OCI-LY3 (cell line): ENCODE measurements at regions not wholly inside any gene's neighbourhood (a gene's known extent, or its start where the extent isn't known, plus 50 kb on each side); places are given as distances from the start of the nearest gene placed in this dataset.

Source experiments
- H2AFZ ChIP-seq: fragments of 200-600, 300-600 bp; shearing (Covaris generic); 2 replicates; pipeline ENCODE4 v1.6.0; 2014; ENCODE audit warnings: antibody characterized with exemption, low read depth, low read length
- H3K27ac ChIP-seq: fragments of 200-600, 300-600 bp; sonication (generic); 2 replicates; pipeline ENCODE4 v1.5.1; 2014; ENCODE audit warnings: mild to moderate bottlenecking, low read length, moderate library complexity, mixed read lengths
- H3K27me3 ChIP-seq: fragments of 200-600, 300-600 bp; sonication (generic); 2 replicates; pipeline ENCODE4 v1.6.1; 2014; ENCODE audit warnings: low read depth, low read length, mixed read lengths
- H3K36me3 ChIP-seq: fragments of 200-600, 300-600 bp; sonication (generic); replicated peaks from 2 replicates; pipeline ENCODE3; 2014; ENCODE audit warnings: low read depth, low read length, mixed read lengths
- H3K4me1 ChIP-seq: fragments of 300-600, 200-600 bp; sonication (generic); 2 replicates; pipeline ENCODE4 v1.6.1; 2014; ENCODE audit warnings: low read length, mixed read lengths
- H3K4me2 ChIP-seq: fragments of 200-600, 300-600 bp; sonication (generic); 2 replicates; pipeline ENCODE4 v1.6.1; 2014; ENCODE audit warnings: low read length, mixed read lengths
- H3K4me3 ChIP-seq: fragments of 300-600, 200-600 bp; sonication (generic); 2 replicates; pipeline ENCODE4 v1.5.1; 2014; ENCODE audit warnings: antibody characterized with exemption, mild to moderate bottlenecking, low read length, moderate library complexity
- H3K79me2 ChIP-seq: fragments of 300-600, 200-600 bp; shearing (Covaris generic); 2 replicates; pipeline ENCODE4 v1.6.1; 2014; ENCODE audit warnings: mild to moderate bottlenecking, low read length, mixed read lengths
- H3K9ac ChIP-seq: fragments of 300-600, 200-600 bp; shearing (Covaris generic); 2 replicates; pipeline ENCODE4 v1.6.0; 2014; ENCODE audit warnings: mild to moderate bottlenecking, low read length, moderate library complexity
- H3K9me3 ChIP-seq: fragments of 200-600, 300-600 bp; shearing (Covaris generic); 2 replicates; pipeline ENCODE4 v1.6.1; 2014; ENCODE audit warnings: low read length, mixed read lengths; ENCODE audit not compliant: insufficient read depth
- H4K20me1 ChIP-seq: fragments of 200-600, 300-600 bp; sonication (generic); 2 replicates; pipeline ENCODE4 v1.6.1; 2016; ENCODE audit warnings: low read length, mixed read lengths; ENCODE audit not compliant: insufficient read depth
- CTCF ChIP-seq: fragments of 200-600, 300-600 bp; sonication (generic); IDR thresholded peaks from 2 replicates; pipeline ENCODE4 v1.5.1; 2014; ENCODE audit warnings: antibody characterized with exemption, low read length, low read depth
- EZH2phosphoT487 ChIP-seq: fragments of 200-600 bp; shearing (Covaris generic); IDR thresholded peaks from 2 replicates; pipeline ENCODE4 v1.6.1; 2018; ENCODE audit warnings: antibody characterized with exemption, mixed run types, low read depth

GRCh38 chr4:58600290-58600689 lies 1490.1 kb upstream of the IGFBP7 start:
- Histone ChIP-seq H3K4me1 (peaks cover 29% of the 10 kb centered on the region), H3K9me3 (0 out of 2 replicates have a peak, but pooled peaks cover 5% of the 10 kb centered on the region), H3K27me3 (no peaks in the 10 kb centered on the region), H3K9ac (no peak overlapping the region), H3K4me2 (no peak overlapping the region), H3K36me3 (peaks cover 12% of the 10 kb centered on the region), H4K20me1 (no peaks in the 10 kb centered on the region), H3K27ac (no peak overlapping the region), H3K79me2 (no peaks in the 10 kb centered on the region), H3K4me3 (no peak overlapping the region), H2AFZ (no peak overlapping the region)
- TF ChIP-seq EZH2phosphoT487, result no peak
- no peak for TF ChIP-seq CTCF

GRCh38 chr4:58590722-58591121 lies 1480.5 kb upstream of the IGFBP7 start:
- TF ChIP-seq EZH2phosphoT487, result no peak
- TF ChIP-seq CTCF, result no peak
- Histone ChIP-seq H3K4me1 (peaks cover 2% of the 10 kb centered on the region; the same call in 1 of the 2 replicates), H2AFZ (peak overlapping the region; percentile 69; the same call in 1 of the 2 replicates), H3K9me3 (no peaks in the 10 kb centered on the region), H3K9ac (no peak overlapping the region), H3K4me3 (no peak overlapping the region), H3K36me3 (no peaks in the 10 kb centered on the region), H3K79me2 (no peaks in the 10 kb centered on the region), H3K27ac (no peak overlapping the region), H3K27me3 (no peaks in the 10 kb centered on the region), H3K4me2 (no peak overlapping the region), H4K20me1 (no peaks in the 10 kb centered on the region)

GRCh38 chr4:58587856-58588255 lies 1477.7 kb upstream of the IGFBP7 start:
- no peaks in the 10 kb centered on the region for H3K79me2 ChIP-seq
- no peak overlapping the region for H2AFZ ChIP-seq
- H4K20me1 ChIP-seq, result no peaks in the 10 kb centered on the region
- no peak overlapping the region for H3K27ac ChIP-seq
- H3K4me2 ChIP-seq, result no peak overlapping the region
- H3K4me1 ChIP-seq, result peaks cover 2% of the 10 kb centered on the region; the same call in 1 of the 2 replicates
- H3K4me3 ChIP-seq, result no peak overlapping the region
- H3K27me3 ChIP-seq, result no peaks in the 10 kb centered on the region
- no peak for TF ChIP-seq CTCF
- no peak for TF ChIP-seq EZH2phosphoT487
- H3K9me3 ChIP-seq, result no peaks in the 10 kb centered on the region
- no peak overlapping the region for H3K9ac ChIP-seq
- no peaks in the 10 kb centered on the region for H3K36me3 ChIP-seq

- Histone ChIP-seq H3K4me1 (peaks cover 3% of the 10 kb centered on the region), H3K4me2 (no peak overlapping the region), H3K27me3 (no peaks in the 10 kb centered on the region), H4K20me1 (no peaks in the 10 kb centered on the region), H3K36me3 (peaks cover 4% of the 10 kb centered on the region), H3K9ac (no peak overlapping the region), H3K27ac (no peak overlapping the region), H2AFZ (no peak overlapping the region), H3K4me3 (no peak overlapping the region), H3K9me3 (peaks cover 8% of the 10 kb centered on the region; the same call in 1 of the 2 replicates), H3K79me2 (no peaks in the 10 kb centered on the region)
- no peak for TF ChIP-seq CTCF
- no peak for TF ChIP-seq EZH2phosphoT487
Measured at GRCh38 chr4:58566260-58566659, 1456.1 kb upstream of the IGFBP7 start.
